GM13977 (cell line): ENCODE measurements at regions not wholly inside any gene's neighbourhood (a gene's known extent, or its start where the extent isn't known, plus 50 kb on each side); places are given as distances from the start of the nearest gene placed in this dataset.

Source experiments
- DNase-seq: peaks from one replicate; pipeline ENCODE4 v3.0.0; 2012; ENCODE audit warnings: low spot score
- in situ Hi-C: fragments of 300-500 bp; cut with MboI; formaldehyde crosslinking; loops from one replicate; pipeline ENCODE4 v1.12.0; 2022; ENCODE audit warnings: low sequenced_read_pairs, low pct_unique_long_range_greater_than_20kb, mixed read lengths, inconsistent platforms; ENCODE audit not compliant: unreplicated experiment
- TF ChIP-seq, protein P1 (sequence below): IDR thresholded peaks from 2 replicates; pipeline ENCODE4 v1.5.1; 2012; ENCODE audit warnings: mild to moderate bottlenecking, control low read depth; ENCODE audit not compliant: insufficient read depth; ENCODE audit errors: extremely low read depth, missing control alignments

DNA sequence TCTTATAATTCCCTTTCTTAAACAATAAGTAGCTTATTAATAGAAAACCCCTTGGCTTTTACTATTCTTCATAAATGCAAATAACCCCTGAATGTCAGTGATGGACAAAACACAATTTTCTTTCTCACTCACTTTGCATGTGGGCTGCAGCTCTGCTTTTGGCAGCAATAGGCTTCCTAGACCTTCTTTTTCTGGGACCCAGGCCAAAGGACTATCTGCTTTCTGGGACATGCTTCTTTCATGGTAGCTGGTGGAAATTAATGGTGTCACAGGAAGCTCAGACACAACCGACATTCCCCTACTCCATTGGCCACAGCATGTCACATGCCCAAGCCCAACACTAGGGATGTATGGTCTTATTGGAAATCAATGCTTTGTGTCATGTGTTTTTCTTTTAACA is 134.3 kb upstream of the MDFIC start:
- in situ Hi-C loops, result no loop called here
- no peak for DNase-seq
- TF ChIP-seq, protein P1, sequence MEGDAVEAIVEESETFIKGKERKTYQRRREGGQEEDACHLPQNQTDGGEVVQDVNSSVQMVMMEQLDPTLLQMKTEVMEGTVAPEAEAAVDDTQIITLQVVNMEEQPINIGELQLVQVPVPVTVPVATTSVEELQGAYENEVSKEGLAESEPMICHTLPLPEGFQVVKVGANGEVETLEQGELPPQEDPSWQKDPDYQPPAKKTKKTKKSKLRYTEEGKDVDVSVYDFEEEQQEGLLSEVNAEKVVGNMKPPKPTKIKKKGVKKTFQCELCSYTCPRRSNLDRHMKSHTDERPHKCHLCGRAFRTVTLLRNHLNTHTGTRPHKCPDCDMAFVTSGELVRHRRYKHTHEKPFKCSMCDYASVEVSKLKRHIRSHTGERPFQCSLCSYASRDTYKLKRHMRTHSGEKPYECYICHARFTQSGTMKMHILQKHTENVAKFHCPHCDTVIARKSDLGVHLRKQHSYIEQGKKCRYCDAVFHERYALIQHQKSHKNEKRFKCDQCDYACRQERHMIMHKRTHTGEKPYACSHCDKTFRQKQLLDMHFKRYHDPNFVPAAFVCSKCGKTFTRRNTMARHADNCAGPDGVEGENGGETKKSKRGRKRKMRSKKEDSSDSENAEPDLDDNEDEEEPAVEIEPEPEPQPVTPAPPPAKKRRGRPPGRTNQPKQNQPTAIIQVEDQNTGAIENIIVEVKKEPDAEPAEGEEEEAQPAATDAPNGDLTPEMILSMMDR, result no peak

DNA sequence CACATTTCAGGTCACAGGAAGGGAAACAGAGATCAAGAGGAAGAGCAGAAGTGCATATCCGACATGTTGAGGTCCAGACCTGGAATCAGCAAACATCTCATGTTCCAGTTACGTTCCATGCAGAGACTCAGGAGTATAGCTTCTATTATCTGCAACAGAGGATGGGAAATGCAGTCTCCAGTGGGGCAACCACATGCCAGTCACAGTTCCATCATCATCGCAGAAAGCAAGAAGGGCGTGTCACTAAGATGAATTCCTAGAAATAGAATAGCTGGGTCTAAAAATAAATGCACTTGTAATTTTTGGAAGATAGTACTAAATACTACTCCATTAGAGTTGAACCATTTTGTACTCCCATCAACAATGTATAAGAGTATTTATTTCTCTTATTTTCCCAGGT is 133.2 kb upstream of the MDFIC start:
- DNase-seq, result no peak
- TF ChIP-seq, protein P1, result no peak
- in situ Hi-C loops, result no loop called here

DNA sequence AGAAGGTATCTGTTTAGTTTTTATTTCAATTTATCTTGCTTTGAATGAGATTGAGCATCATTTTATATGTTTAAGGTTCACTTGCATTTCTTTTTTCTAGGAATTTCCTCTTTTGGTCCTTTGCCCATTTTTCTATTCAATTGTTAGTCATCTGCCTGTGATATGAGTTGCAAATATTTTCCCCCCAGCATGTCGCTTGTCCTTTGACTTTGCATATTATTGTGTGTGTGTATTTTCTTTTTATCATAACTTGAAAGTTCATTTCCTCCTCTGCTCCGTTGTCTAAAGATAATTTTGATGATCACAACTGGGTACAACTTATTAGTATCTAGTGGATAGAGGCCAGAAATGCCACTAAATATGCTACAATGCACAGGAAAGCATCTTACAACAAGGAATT is 132.7 kb upstream of the MDFIC start:
- DNase-seq, result no peak
- in situ Hi-C loops, result no loop called here
- TF ChIP-seq, protein P1, result no peak

DNA sequence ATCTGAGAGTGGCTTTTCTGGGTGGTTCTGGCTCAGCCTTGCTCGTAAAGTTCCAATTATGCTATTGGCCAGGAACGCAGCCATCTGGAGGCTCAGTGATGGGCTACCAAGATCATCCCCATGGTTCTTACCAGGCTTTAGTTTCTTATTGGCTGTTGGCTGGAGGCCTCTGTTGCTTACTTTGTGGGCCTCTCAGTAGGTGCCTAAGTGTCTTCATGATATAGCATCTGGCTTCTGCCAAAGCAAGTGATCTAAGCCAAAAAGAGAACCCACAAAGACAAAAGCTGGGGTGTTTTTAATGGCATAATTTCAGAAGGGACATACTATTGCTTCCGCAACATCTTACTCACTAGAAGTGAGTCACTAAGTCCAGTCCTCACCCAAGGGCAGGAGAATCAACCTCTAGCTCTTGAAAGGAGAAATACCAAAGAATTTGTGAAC is 132.0 kb upstream of the MDFIC start:
- DNase-seq, result no peak
- in situ Hi-C loops, result no loop called here
- TF ChIP-seq, protein P1, result no peak

DNA sequence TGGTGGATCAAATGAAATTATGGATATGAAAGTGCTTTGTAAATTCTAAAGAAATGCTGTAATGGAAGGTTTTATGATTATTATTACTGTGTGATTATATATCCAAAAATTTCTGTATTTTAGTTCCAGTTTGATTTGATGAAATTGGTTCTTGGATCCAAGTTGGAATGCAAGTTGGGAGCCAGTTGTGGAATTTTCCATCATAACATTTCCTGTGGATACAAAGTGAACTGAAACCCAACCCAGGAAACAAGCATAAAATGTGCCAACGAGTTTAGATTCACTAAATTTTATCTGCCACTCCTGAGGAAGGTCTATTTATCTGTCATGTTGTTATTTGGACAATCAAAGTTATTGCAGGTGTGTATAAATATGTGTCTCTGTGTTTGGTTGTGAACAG is 131.4 kb upstream of the MDFIC start:
- in situ Hi-C loops, result no loop called here
- TF ChIP-seq, protein P1, result no peak
- no peak for DNase-seq

DNA sequence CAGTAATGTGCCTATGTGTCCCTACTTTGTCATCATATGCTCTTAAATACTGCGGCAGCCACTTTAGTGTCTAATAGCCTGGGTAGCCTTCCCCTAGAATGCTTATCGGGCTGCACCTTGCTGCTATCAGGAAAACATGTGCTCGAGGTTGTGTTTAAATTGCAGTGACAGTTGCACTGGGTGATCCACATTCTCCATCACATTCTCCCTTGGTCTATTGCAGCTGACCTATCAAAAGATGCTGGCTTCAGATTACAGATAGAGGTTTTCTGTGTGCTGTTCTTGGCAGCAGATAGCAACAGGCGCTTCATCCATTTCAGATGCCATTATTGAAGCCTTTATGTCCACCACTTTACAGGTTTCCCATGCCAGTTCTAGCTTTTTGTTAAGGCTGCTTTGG is 130.1 kb upstream of the MDFIC start:
- TF ChIP-seq, protein P1, result no peak
- no peak for DNase-seq
- in situ Hi-C loops, result no loop called here

DNA sequence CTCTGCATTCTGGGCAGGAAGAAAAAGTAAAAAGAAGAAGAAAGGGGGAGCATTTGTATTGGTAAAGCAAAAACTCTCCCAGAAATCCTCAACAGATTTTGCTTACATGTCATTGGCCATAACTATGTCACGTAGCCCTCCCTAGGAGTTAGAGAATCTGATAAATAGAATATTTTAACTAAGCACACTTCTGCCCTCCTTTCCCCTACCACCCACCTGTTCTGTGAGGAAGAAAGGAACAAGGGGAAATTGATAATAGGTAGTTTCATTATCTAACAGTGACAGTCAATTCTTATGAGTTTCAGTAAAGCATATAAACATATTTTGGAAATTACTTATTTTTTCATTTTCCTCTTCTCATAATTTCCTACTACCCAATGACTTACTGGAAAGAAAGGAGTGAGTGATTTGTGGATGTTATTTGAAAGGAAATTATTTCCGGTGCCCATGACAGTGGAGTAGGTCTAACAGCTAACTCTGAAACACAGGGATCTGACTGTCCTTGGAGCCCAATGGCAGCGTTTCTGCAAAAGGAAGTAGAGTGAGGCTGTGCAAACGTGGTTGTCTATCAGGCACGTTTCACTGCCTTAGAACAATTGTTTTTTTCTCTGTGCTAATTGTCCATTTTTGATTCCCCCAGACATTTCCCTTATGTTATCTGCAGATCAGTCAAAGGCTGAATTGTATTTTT is 128.6 kb upstream of the MDFIC start:
- DNase-seq, result no peak
- in situ Hi-C loops, result no loop called here
- TF ChIP-seq, protein P1, result no peak
